OCI-LY1 (cell line): ENCODE measurements at regions not wholly inside any gene's neighbourhood (a gene's known extent, or its start where the extent isn't known, plus 50 kb on each side); places are given as distances from the start of the nearest gene placed in this dataset.

Experiments
- CTCF ChIP-seq: fragments of 200-600 bp; sonication (generic), shearing (Covaris generic); IDR thresholded peaks from 2 replicates; pipeline ENCODE4 v1.5.1; 2017; ENCODE audit warnings: mild to moderate bottlenecking, antibody characterized with exemption, low read length, moderate library complexity, mixed read lengths
- EZH2 ChIP-seq: fragments of 200-600 bp; sonication (generic), shearing (Covaris generic); IDR thresholded peaks from 2 replicates; pipeline ENCODE4 v1.8.0; 2017; ENCODE audit warnings: borderline replicate concordance, mixed run types, mild to moderate bottlenecking, antibody characterized with exemption, low read length, moderate library complexity, mixed read lengths

DNA sequence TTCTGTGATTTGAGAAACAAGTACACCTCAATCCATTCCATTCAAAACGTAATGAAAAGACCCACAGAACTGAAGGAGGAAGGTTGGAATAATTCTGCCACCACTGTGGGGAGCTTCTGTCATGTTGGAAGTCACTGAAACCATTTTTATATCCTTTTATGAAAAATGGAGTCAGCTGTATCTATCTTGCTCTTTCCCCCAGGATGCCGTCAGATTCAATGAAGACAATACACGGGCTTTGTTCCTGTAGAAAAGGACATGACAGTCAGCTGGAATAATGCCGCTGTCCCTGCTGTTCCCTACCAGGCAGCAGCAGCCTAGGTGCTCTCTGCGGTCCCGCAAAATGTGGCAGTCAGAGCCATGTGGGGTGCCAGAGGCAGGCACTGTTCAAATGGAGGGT, 52.5 kb upstream of the APCDD1 start:
- no peak for TF ChIP-seq CTCF
- no peak for TF ChIP-seq EZH2
